CD4-positive, CD25-positive, alpha-beta regulatory T cell (primary cell): ENCODE measurements at regions not wholly inside any gene's neighbourhood (a gene's known extent, or its start where the extent isn't known, plus 50 kb on each side); places are given as distances from the start of the nearest gene placed in this dataset.

ENCODE experiments used
- ATAC-seq, 2 donors: fragments of 150-1000 bp; cut with Tn5 transposase; one replicate each; pipeline ENCODE4 v1.10.0; 2021; ENCODE audit warnings: low read depth in 2 of 2, moderate number of reproducible peaks in 2 of 2, moderate library complexity in 1 of 2
- DNase-seq, 3 donors: peaks; one replicate each; pipeline versions ENCODE4 v3.0.0 to v3.0.0-alpha.2; 2012 to 2022; ENCODE audit warnings: mixed read lengths in 1 of 3
- H3K27ac ChIP-seq: one replicate; pipeline ENCODE4 v1.7.0; 2013; ENCODE audit warnings: mild to moderate bottlenecking, low read length; ENCODE audit not compliant: insufficient read depth, poor library complexity, severe bottlenecking
- H3K27me3 ChIP-seq: one replicate; pipeline ENCODE4 v1.7.0; 2013; ENCODE audit warnings: low read length; ENCODE audit not compliant: control insufficient read depth, insufficient read depth
- H3K36me3 ChIP-seq: one replicate; pipeline ENCODE4 v1.7.0; 2013; ENCODE audit warnings: mild to moderate bottlenecking, low read length, moderate library complexity; ENCODE audit not compliant: control insufficient read depth, insufficient read depth
- H3K4me1 ChIP-seq: 2 replicates; pipeline ENCODE4 v1.7.0; 2013; ENCODE audit warnings: mild to moderate bottlenecking, low read length; ENCODE audit not compliant: insufficient read depth, control insufficient read depth, poor library complexity, severe bottlenecking
- H3K4me3 ChIP-seq: one replicate; pipeline ENCODE4 v1.7.0; 2013; ENCODE audit warnings: low read depth, mild to moderate bottlenecking, low read length, moderate library complexity
- H3K9me3 ChIP-seq, 2 experiments: 1 replicate in 1 of 2; 2 replicates in 1 of 2; pipeline ENCODE4 v1.7.0; 2013; ENCODE audit warnings: low read length in 2 of 2, mild to moderate bottlenecking in 1 of 2, moderate library complexity in 1 of 2; ENCODE audit not compliant: control insufficient read depth in 2 of 2
- H3K27ac Mint-ChIP-seq, 3 donors: one replicate each; pipeline ENCODE4 v1.8.0; 2020 to 2022; ENCODE audit warnings: mild to moderate bottlenecking in 3 of 3, mixed read lengths in 3 of 3, moderate library complexity in 2 of 3
- H3K27me3 Mint-ChIP-seq: one replicate; pipeline ENCODE4 v1.8.0; 2022; ENCODE audit warnings: mild to moderate bottlenecking, mixed read lengths
- H3K36me3 Mint-ChIP-seq: one replicate; pipeline ENCODE4 v1.8.0; 2020; ENCODE audit warnings: mixed read lengths
- H3K4me1 Mint-ChIP-seq, 4 donors: one replicate each; pipeline ENCODE4 v1.8.0; 2020 to 2022; ENCODE audit warnings: mixed read lengths in 4 of 4, mild to moderate bottlenecking in 1 of 4
- H3K4me3 Mint-ChIP-seq, 4 donors: one replicate each; pipeline ENCODE4 v1.8.0; 2020 to 2022; ENCODE audit warnings: mild to moderate bottlenecking in 4 of 4, mixed read lengths in 4 of 4, moderate library complexity in 3 of 4
- H3K9me3 Mint-ChIP-seq, 7 donors: one replicate each; pipeline ENCODE4 v1.8.0; 2020 to 2022; ENCODE audit warnings: mixed read lengths in 7 of 7, mild to moderate bottlenecking in 3 of 7, moderate library complexity in 2 of 7

DNA sequence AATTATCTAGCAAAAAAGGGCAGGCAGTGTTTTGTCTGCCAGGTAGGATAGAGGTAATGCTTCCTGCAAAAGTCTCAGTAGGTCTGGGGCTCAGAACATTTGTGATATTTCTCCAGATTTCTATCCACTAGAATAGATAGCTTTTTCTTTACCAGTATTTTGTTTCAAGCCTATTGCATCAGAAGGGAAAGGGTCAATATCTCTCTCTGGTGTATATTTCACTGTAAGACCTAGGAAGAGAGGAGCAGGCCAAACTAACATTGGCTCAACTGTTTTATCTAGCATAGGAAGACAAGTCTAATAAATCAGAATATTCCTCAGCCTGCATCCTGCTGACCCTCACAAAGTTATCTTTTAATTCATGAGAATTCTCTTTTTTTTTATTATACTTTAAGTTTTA lies 106.7 kb upstream of the DAAM1 start:
- peaks cover 5% of the 10 kb centered on the region for H3K27me3 ChIP-seq
- Mint-ChIP-seq H3K4me1 (no peaks in the 10 kb centered on the region), H3K36me3 (no peaks in the 10 kb centered on the region), H3K9me3 (no peaks in the 10 kb centered on the region), H3K27ac (no peak overlapping the region), H3K4me3 (no peak overlapping the region), H3K27me3 (peaks cover 14% of the 10 kb centered on the region)
- H3K4me3 ChIP-seq: no peak overlapping the region
- H3K9me3 ChIP-seq: no peaks in the 10 kb centered on the region
- H3K4me1 ChIP-seq: no peaks in the 10 kb centered on the region
- H3K27ac ChIP-seq: no peak overlapping the region
- ATAC-seq: no peak
- no peak for DNase-seq
- H3K36me3 ChIP-seq: no peaks in the 10 kb centered on the region

GRCh38 chr14:59085207-59085739 lies 103.2 kb upstream of the DAAM1 start:
- no peaks in the 10 kb centered on the region for H3K36me3 Mint-ChIP-seq
- ATAC-seq: no peak
- no peaks in the 10 kb centered on the region for H3K9me3 ChIP-seq
- H3K27ac ChIP-seq: no peak overlapping the region
- H3K4me3 ChIP-seq: no peak overlapping the region
- H3K4me3 Mint-ChIP-seq: no peak overlapping the region
- H3K36me3 ChIP-seq: no peaks in the 10 kb centered on the region
- H3K27me3 Mint-ChIP-seq: peaks cover 24% of the 10 kb centered on the region
- no peak overlapping the region for H3K27ac Mint-ChIP-seq
- no peaks in the 10 kb centered on the region for H3K27me3 ChIP-seq
- H3K4me1 ChIP-seq: no peaks in the 10 kb centered on the region
- no peaks in the 10 kb centered on the region for H3K4me1 Mint-ChIP-seq
- no peaks in the 10 kb centered on the region for H3K9me3 Mint-ChIP-seq
- DNase-seq: no peak

GRCh38 chr14:59086241-59086882 lies 102.1 kb upstream of the DAAM1 start:
- H3K4me1 Mint-ChIP-seq: no peaks in the 10 kb centered on the region
- no peak for ATAC-seq
- no peaks in the 10 kb centered on the region for H3K36me3 ChIP-seq
- no peaks in the 10 kb centered on the region for H3K9me3 Mint-ChIP-seq
- no peak for DNase-seq
- no peak overlapping the region for H3K4me3 ChIP-seq
- H3K36me3 Mint-ChIP-seq: no peaks in the 10 kb centered on the region
- no peak overlapping the region for H3K27ac ChIP-seq
- no peak overlapping the region for H3K27ac Mint-ChIP-seq
- H3K27me3 ChIP-seq: no peaks in the 10 kb centered on the region
- no peaks in the 10 kb centered on the region for H3K4me1 ChIP-seq
- peaks cover 27% of the 10 kb centered on the region for H3K27me3 Mint-ChIP-seq
- H3K9me3 ChIP-seq: no peaks in the 10 kb centered on the region
- no peak overlapping the region for H3K4me3 Mint-ChIP-seq

- no peak overlapping the region for H3K27ac Mint-ChIP-seq
- H3K4me1 Mint-ChIP-seq: no peaks in the 10 kb centered on the region
- no peaks in the 10 kb centered on the region for H3K9me3 ChIP-seq
- H3K27me3 Mint-ChIP-seq: peaks cover 32% of the 10 kb centered on the region
- no peaks in the 10 kb centered on the region for H3K27me3 ChIP-seq
- no peak overlapping the region for H3K4me3 ChIP-seq
- DNase-seq: no peak
- no peak overlapping the region for H3K27ac ChIP-seq
- H3K9me3 Mint-ChIP-seq: no peaks in the 10 kb centered on the region
- no peak overlapping the region for H3K4me3 Mint-ChIP-seq
- no peaks in the 10 kb centered on the region for H3K36me3 ChIP-seq
- no peaks in the 10 kb centered on the region for H3K4me1 ChIP-seq
- no peak for ATAC-seq
- H3K36me3 Mint-ChIP-seq: no peaks in the 10 kb centered on the region
Measured at GRCh38 chr14:59087240-59087639, 101.2 kb upstream of the DAAM1 start.

DNA sequence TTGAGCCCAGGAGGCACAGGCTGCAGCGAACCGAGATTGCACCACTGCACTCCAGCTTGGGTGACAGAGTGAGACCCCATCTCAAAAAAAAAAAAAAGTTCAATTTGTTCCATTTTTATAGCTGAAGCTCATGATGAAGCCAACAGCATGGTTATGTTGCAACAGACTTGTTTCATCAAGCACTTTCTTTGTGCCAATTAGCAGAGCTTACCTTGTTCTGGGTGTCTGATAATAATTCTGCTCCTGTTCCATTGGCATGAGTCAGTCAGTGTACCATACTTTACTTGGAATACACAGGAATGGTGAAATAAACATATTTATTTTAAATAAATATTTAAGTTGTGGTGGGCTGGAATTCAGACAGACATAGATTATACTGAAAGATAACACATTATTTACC lies 100.8 kb upstream of the DAAM1 start:
- H3K27me3 Mint-ChIP-seq: peaks cover 32% of the 10 kb centered on the region
- H3K4me3 ChIP-seq: no peak overlapping the region
- H3K27ac ChIP-seq: no peak overlapping the region
- no peaks in the 10 kb centered on the region for H3K36me3 Mint-ChIP-seq
- H3K4me1 ChIP-seq: no peaks in the 10 kb centered on the region
- H3K27ac Mint-ChIP-seq: no peak overlapping the region
- H3K9me3 ChIP-seq: no peaks in the 10 kb centered on the region
- ATAC-seq: no peak
- H3K4me1 Mint-ChIP-seq: no peaks in the 10 kb centered on the region
- H3K36me3 ChIP-seq: no peaks in the 10 kb centered on the region
- DNase-seq: no peak
- H3K4me3 Mint-ChIP-seq: no peak overlapping the region
- no peaks in the 10 kb centered on the region for H3K27me3 ChIP-seq
- H3K9me3 Mint-ChIP-seq: no peaks in the 10 kb centered on the region

- H3K27me3 ChIP-seq: no peaks in the 10 kb centered on the region
- Mint-ChIP-seq H3K36me3 (no peaks in the 10 kb centered on the region), H3K27ac (no peak overlapping the region)
Measured at GRCh38 chr14:59090572-59090971, 97.9 kb upstream of the DAAM1 start.

DNA sequence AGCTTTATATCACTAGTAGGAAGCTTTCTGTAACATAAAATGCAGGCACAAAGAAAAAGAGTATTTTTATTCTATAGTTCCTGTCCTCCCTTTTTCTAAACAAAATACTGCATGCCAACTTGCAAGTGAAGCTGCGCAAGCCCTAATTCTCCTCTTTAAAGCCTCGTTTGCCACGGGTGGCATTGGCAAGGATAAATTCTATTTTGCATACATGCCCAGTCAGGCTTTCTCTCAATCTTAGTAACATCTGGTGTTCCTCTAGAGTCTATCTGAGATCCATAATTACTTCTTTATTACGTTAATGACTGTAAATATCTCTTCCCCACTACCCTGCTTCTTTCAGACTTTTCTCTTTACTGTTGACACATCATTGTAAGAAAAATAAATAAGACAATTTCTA lies 97.1 kb upstream of the DAAM1 start:
- DNase-seq (no peak), ATAC-seq (no peak)
- no peaks in the 10 kb centered on the region for H3K9me3 Mint-ChIP-seq
- H3K27ac Mint-ChIP-seq: no peak overlapping the region
- no peaks in the 10 kb centered on the region for H3K36me3 Mint-ChIP-seq
- H3K4me3 Mint-ChIP-seq: no peak overlapping the region
- Histone ChIP-seq H3K4me3 (no peak overlapping the region), H3K36me3 (no peaks in the 10 kb centered on the region), H3K4me1 (no peaks in the 10 kb centered on the region), H3K27ac (no peak overlapping the region), H3K27me3 (no peaks in the 10 kb centered on the region), H3K9me3 (no peaks in the 10 kb centered on the region)
- H3K27me3 Mint-ChIP-seq: peaks cover 27% of the 10 kb centered on the region
- H3K4me1 Mint-ChIP-seq: no peaks in the 10 kb centered on the region

More at GRCh38 chr14:59090572-59090971, 97.9 kb upstream of the DAAM1 start:
- H3K36me3 ChIP-seq: no peaks in the 10 kb centered on the region
- H3K4me1 ChIP-seq: no peaks in the 10 kb centered on the region
- H3K27ac ChIP-seq: no peak overlapping the region
- DNase-seq (no peak), ATAC-seq (no peak)
- Mint-ChIP-seq H3K9me3 (no peaks in the 10 kb centered on the region), H3K27me3 (peaks cover 31% of the 10 kb centered on the region), H3K4me3 (no peak overlapping the region), H3K4me1 (no peaks in the 10 kb centered on the region)
- H3K9me3 ChIP-seq: no peaks in the 10 kb centered on the region
- no peak overlapping the region for H3K4me3 ChIP-seq

DNA sequence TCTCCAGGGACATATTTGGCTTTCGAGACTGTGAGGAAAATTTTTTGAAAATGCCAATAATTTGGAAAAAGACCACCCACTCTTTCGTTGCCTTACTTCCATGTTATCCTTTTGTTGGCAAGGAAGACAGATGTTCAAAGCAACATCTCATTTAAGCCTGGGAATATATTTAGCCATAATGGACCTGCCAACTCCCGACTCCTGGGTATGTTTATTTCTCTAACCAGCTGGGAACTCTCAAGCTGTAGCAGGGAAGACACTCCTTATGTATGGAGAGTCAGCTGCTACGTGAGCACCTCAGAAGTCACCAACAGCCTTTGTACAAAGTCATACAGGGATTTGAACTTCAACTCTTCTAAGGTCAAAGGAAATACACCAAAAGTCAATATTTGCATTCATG lies 96.5 kb upstream of the DAAM1 start:
- Mint-ChIP-seq H3K4me1 (no peaks in the 10 kb centered on the region), H3K36me3 (no peaks in the 10 kb centered on the region), H3K9me3 (no peaks in the 10 kb centered on the region), H3K27me3 (peaks cover 23% of the 10 kb centered on the region), H3K4me3 (no peak overlapping the region), H3K27ac (no peak overlapping the region)
- Histone ChIP-seq H3K27me3 (no peaks in the 10 kb centered on the region), H3K9me3 (no peaks in the 10 kb centered on the region), H3K4me3 (no peak overlapping the region), H3K4me1 (no peaks in the 10 kb centered on the region), H3K27ac (no peak overlapping the region), H3K36me3 (no peaks in the 10 kb centered on the region)
- ATAC-seq (no peak), DNase-seq (no peak)
